ENCODE measurements at regions not wholly inside any gene's neighbourhood (a gene's known extent, or its start where the extent isn't known, plus 50 kb on each side); places are given as distances from the start of the nearest gene placed in this dataset.

- H3K27ac Mint-ChIP-seq = no peak overlapping the region
- peaks cover 2% of the 10 kb centered on the region for H3K9me3 Mint-ChIP-seq
- TF ChIP-seq CTCF (IDR thresholded peaks at IDR 0.05) (no peak), EZH2phosphoT487 (IDR thresholded peaks at IDR 0.05) (no peak)
- H3K4me3 Mint-ChIP-seq = no peak overlapping the region
- peaks cover 12% of the 10 kb centered on the region for H3K27me3 Mint-ChIP-seq (ENCODE audit: insufficient read depth, low read depth)
- Histone ChIP-seq H2AFZ (replicated peaks) (no peak overlapping the region), H3K79me2 (ENCODE audit: low read depth) (no peaks in the 10 kb centered on the region), H3K36me3 (no peaks in the 10 kb centered on the region), H3K27ac (no peak overlapping the region), H3K4me1 (peaks cover 6% of the 10 kb centered on the region), H3K27me3 (no peaks in the 10 kb centered on the region), H3K9ac (no peak overlapping the region), H3K4me3 (no peak overlapping the region), H3K9me3 (ENCODE audit: low read depth) (no peaks in the 10 kb centered on the region), H3K4me2 (no peak overlapping the region), H3F3A (ENCODE audit: low read depth) (no peaks in the 10 kb centered on the region), H4K20me1 (ENCODE audit: low read depth) (no peaks in the 10 kb centered on the region)
- H3K4me1 Mint-ChIP-seq = peaks cover 49% of the 10 kb centered on the region
- peaks cover 2% of the 10 kb centered on the region for H3K36me3 Mint-ChIP-seq
- DNase-seq (ENCODE audit: low spot score) = no peak
Observed at GRCh38 chr2:8569332-8569930, 112.4 kb upstream of the ID2 start.

GRCh38 chr2:8570637-8571036 lies 111.2 kb upstream of the ID2 start:
- H3K4me3 Mint-ChIP-seq = no peak overlapping the region
- peaks cover 2% of the 10 kb centered on the region for H3K9me3 Mint-ChIP-seq
- no peak overlapping the region for H3K4me2 ChIP-seq
- H3K4me1 ChIP-seq = peaks cover 6% of the 10 kb centered on the region
- no peaks in the 10 kb centered on the region for H3K27me3 ChIP-seq
- no peak overlapping the region for H3K4me3 ChIP-seq
- no peaks in the 10 kb centered on the region for H3K9me3 ChIP-seq (ENCODE audit: low read depth)
- H3K27me3 Mint-ChIP-seq (ENCODE audit: insufficient read depth, low read depth) = peaks cover 16% of the 10 kb centered on the region
- H3K36me3 Mint-ChIP-seq = no peaks in the 10 kb centered on the region
- H3K4me1 Mint-ChIP-seq = peaks cover 55% of the 10 kb centered on the region
- TF ChIP-seq EZH2phosphoT487 (IDR thresholded peaks at IDR 0.05) = no peak
- no peak overlapping the region for H3K27ac ChIP-seq
- H3F3A ChIP-seq (ENCODE audit: low read depth) = no peaks in the 10 kb centered on the region
- peak overlapping the region; percentile 64 for H3K27ac Mint-ChIP-seq
- H3K36me3 ChIP-seq = no peaks in the 10 kb centered on the region
- DNase-seq (ENCODE audit: low spot score) = no peak
- H4K20me1 ChIP-seq (ENCODE audit: low read depth) = no peaks in the 10 kb centered on the region
- H2AFZ ChIP-seq (replicated peaks) = no peak overlapping the region
- H3K9ac ChIP-seq = no peak overlapping the region
- H3K79me2 ChIP-seq (ENCODE audit: low read depth) = no peaks in the 10 kb centered on the region

GRCh38 chr2:8571301-8571791 lies 110.5 kb upstream of the ID2 start:
- no peaks in the 10 kb centered on the region for H3K36me3 Mint-ChIP-seq
- no peak overlapping the region for H3K27ac ChIP-seq
- no peak overlapping the region for H3K4me3 Mint-ChIP-seq
- peaks cover 2% of the 10 kb centered on the region for H3K9me3 Mint-ChIP-seq
- no peak for DNase-seq (ENCODE audit: low spot score)
- H3K27me3 ChIP-seq = no peaks in the 10 kb centered on the region
- H3K79me2 ChIP-seq (ENCODE audit: low read depth) = no peaks in the 10 kb centered on the region
- no peaks in the 10 kb centered on the region for H4K20me1 ChIP-seq (ENCODE audit: low read depth)
- peaks cover 6% of the 10 kb centered on the region for H3K4me1 ChIP-seq
- peaks cover 19% of the 10 kb centered on the region for H3K27me3 Mint-ChIP-seq (ENCODE audit: insufficient read depth, low read depth)
- TF ChIP-seq EZH2 (IDR thresholded peaks at IDR 0.05) (no peak), CTCF (IDR thresholded peaks at IDR 0.05) (no peak), EZH2phosphoT487 (IDR thresholded peaks at IDR 0.05) (no peak)
- no peaks in the 10 kb centered on the region for H3F3A ChIP-seq (ENCODE audit: low read depth)
- H3K9ac ChIP-seq = no peak overlapping the region
- peaks cover 59% of the 10 kb centered on the region for H3K4me1 Mint-ChIP-seq
- H3K9me3 ChIP-seq (ENCODE audit: low read depth) = no peaks in the 10 kb centered on the region
- H3K4me2 ChIP-seq = no peak overlapping the region
- H3K36me3 ChIP-seq = no peaks in the 10 kb centered on the region
- peak overlapping the region; percentile 42 for H3K27ac Mint-ChIP-seq
- H3K4me3 ChIP-seq = no peak overlapping the region
- H2AFZ ChIP-seq (replicated peaks) = no peak overlapping the region

- Histone ChIP-seq H2AFZ (replicated peaks) (no peak overlapping the region), H3K4me1 (peaks cover 6% of the 10 kb centered on the region), H3K36me3 (no peaks in the 10 kb centered on the region), H3K4me2 (no peak overlapping the region), H3F3A (ENCODE audit: low read depth) (no peaks in the 10 kb centered on the region), H3K4me3 (no peak overlapping the region), H3K9ac (no peak overlapping the region), H3K79me2 (ENCODE audit: low read depth) (no peaks in the 10 kb centered on the region), H3K9me3 (ENCODE audit: low read depth) (no peaks in the 10 kb centered on the region), H3K27me3 (no peaks in the 10 kb centered on the region), H4K20me1 (ENCODE audit: low read depth) (no peaks in the 10 kb centered on the region), H3K27ac (no peak overlapping the region)
- Mint-ChIP-seq H3K27me3 (ENCODE audit: insufficient read depth, low read depth) (peaks cover 22% of the 10 kb centered on the region), H3K27ac (peak overlapping the region; percentile 3), H3K4me3 (no peak overlapping the region), H3K9me3 (peaks cover 2% of the 10 kb centered on the region), H3K36me3 (no peaks in the 10 kb centered on the region), H3K4me1 (peaks cover 57% of the 10 kb centered on the region)
- TF ChIP-seq CTCF (IDR thresholded peaks at IDR 0.05) (no peak), EZH2phosphoT487 (IDR thresholded peaks at IDR 0.05) (no peak), EZH2 (IDR thresholded peaks at IDR 0.05) (no peak)
- DNase-seq (ENCODE audit: low spot score) = no peak
Observed at GRCh38 chr2:8571792-8572499, 109.9 kb upstream of the ID2 start.
